Astrocyte (in vitro differentiated cells and primary cell): ENCODE measurements at regions not wholly inside any gene's neighbourhood (a gene's known extent, or its start where the extent isn't known, plus 50 kb on each side); places are given as distances from the start of the nearest gene placed in this dataset.

Source experiments
- DNase-seq: peaks from one replicate; pipeline ENCODE4 v3.0.0-alpha.2; 2010; ENCODE audit warnings: low read depth
- FAIRE-seq: peaks from 2 replicates; lab custom pipeline; 2011; peaks lifted over from hg19 to GRCh38; lab: Jason Lieb, UNC
- H2AFZ ChIP-seq: 2 replicates; pipeline ENCODE4 v1.6.0; 2012; ENCODE audit warnings: low read depth, low read length, inconsistent platforms
- H3K27ac ChIP-seq: 2 replicates; pipeline ENCODE4 v1.5.1; 2011; ENCODE audit warnings: low read depth, low read length, inconsistent platforms
- H3K27me3 ChIP-seq: 2 replicates; pipeline ENCODE4 v1.6.0; 2011; ENCODE audit warnings: low read length, inconsistent platforms; ENCODE audit not compliant: insufficient read depth
- H3K36me3 ChIP-seq: 2 replicates; pipeline ENCODE4 v1.5.1; 2011; ENCODE audit warnings: low read length, inconsistent platforms; ENCODE audit not compliant: insufficient read depth
- H3K4me1 ChIP-seq: 2 replicates; pipeline ENCODE4 v1.5.1; 2011; ENCODE audit warnings: low read length, inconsistent platforms; ENCODE audit not compliant: insufficient read depth
- H3K4me2 ChIP-seq: 2 replicates; pipeline ENCODE4 v1.6.0; 2012; ENCODE audit warnings: low read length, inconsistent platforms
- H3K4me3 ChIP-seq: 2 replicates; pipeline ENCODE4 v1.5.1; 2011; ENCODE audit warnings: low read depth, mild to moderate bottlenecking, low read length, inconsistent platforms; ENCODE audit not compliant: insufficient read depth
- H3K79me2 ChIP-seq: 2 replicates; pipeline ENCODE4 v1.6.0; 2012; ENCODE audit warnings: mild to moderate bottlenecking, low read length, inconsistent platforms; ENCODE audit not compliant: insufficient read depth
- H3K9ac ChIP-seq: 2 replicates; pipeline ENCODE4 v1.6.0; 2012; ENCODE audit warnings: mild to moderate bottlenecking, low read length, inconsistent platforms
- H3K9me3 ChIP-seq: 2 replicates; pipeline ENCODE4 v1.5.1; 2012; ENCODE audit warnings: low read depth, mild to moderate bottlenecking, low read length, inconsistent platforms; ENCODE audit not compliant: insufficient read depth
- H4K20me1 ChIP-seq: 2 replicates; pipeline ENCODE4 v1.6.0; 2012; ENCODE audit warnings: low read length, inconsistent platforms; ENCODE audit not compliant: insufficient read depth
- H3K27ac Mint-ChIP-seq: one replicate; pipeline ENCODE4 v1.8.0; 2021; ENCODE audit warnings: mild to moderate bottlenecking, mixed read lengths; ENCODE audit not compliant: unreplicated experiment
- H3K27me3 Mint-ChIP-seq: one replicate; pipeline ENCODE4 v1.8.0; 2021; ENCODE audit warnings: low read depth, mixed read lengths; ENCODE audit not compliant: unreplicated experiment
- H3K36me3 Mint-ChIP-seq: one replicate; pipeline ENCODE4 v1.8.0; 2021; ENCODE audit warnings: low read depth, mixed read lengths; ENCODE audit not compliant: unreplicated experiment
- H3K4me1 Mint-ChIP-seq: one replicate; pipeline ENCODE4 v1.8.0; 2021; ENCODE audit warnings: low read depth, mixed read lengths; ENCODE audit not compliant: unreplicated experiment
- H3K4me3 Mint-ChIP-seq: one replicate; pipeline ENCODE4 v1.8.0; 2021; ENCODE audit warnings: mild to moderate bottlenecking, moderate library complexity, mixed read lengths; ENCODE audit not compliant: unreplicated experiment
- H3K9me3 Mint-ChIP-seq: one replicate; pipeline ENCODE4 v1.8.0; 2021; ENCODE audit warnings: mild to moderate bottlenecking, mixed read lengths; ENCODE audit not compliant: unreplicated experiment
- CTCF ChIP-seq: IDR thresholded peaks from 2 replicates; pipeline ENCODE4 v1.5.1; 2011; ENCODE audit warnings: low read depth, mild to moderate bottlenecking, inconsistent platforms, low read length, moderate library complexity; ENCODE audit not compliant: insufficient read depth
- EZH2 ChIP-seq: IDR thresholded peaks from 2 replicates; pipeline ENCODE4 v1.6.1; 2012; ENCODE audit warnings: mild to moderate bottlenecking, low read length, inconsistent platforms; ENCODE audit not compliant: insufficient read depth

GRCh38 chr4:119804404-119804803 is 175.8 kb upstream of the PDE5A start:
- no peaks in the 10 kb centered on the region for H3K36me3 Mint-ChIP-seq
- H3K9me3 Mint-ChIP-seq: no peaks in the 10 kb centered on the region
- no peak overlapping the region for H3K4me2 ChIP-seq
- no peaks in the 10 kb centered on the region for H3K27me3 Mint-ChIP-seq
- peaks cover 2% of the 10 kb centered on the region for H3K27me3 ChIP-seq
- H2AFZ ChIP-seq: no peak overlapping the region
- no peak overlapping the region for H3K9ac ChIP-seq
- FAIRE-seq (no peak), DNase-seq (no peak)
- TF ChIP-seq CTCF (no peak), EZH2 (no peak)
- no peaks in the 10 kb centered on the region for H3K9me3 ChIP-seq
- H3K27ac Mint-ChIP-seq: no peak overlapping the region
- no peaks in the 10 kb centered on the region for H3K4me1 ChIP-seq
- H4K20me1 ChIP-seq: no peaks in the 10 kb centered on the region
- no peak overlapping the region for H3K4me3 ChIP-seq
- no peak overlapping the region for H3K4me3 Mint-ChIP-seq
- H3K27ac ChIP-seq: no peak overlapping the region
- no peaks in the 10 kb centered on the region for H3K36me3 ChIP-seq
- H3K4me1 Mint-ChIP-seq: no peaks in the 10 kb centered on the region
- H3K79me2 ChIP-seq: no peaks in the 10 kb centered on the region

GRCh38 chr4:119797238-119797894 is 168.8 kb upstream of the PDE5A start:
- Histone ChIP-seq H3K27ac (no peak overlapping the region), H4K20me1 (no peaks in the 10 kb centered on the region), H3K79me2 (no peaks in the 10 kb centered on the region), H3K9ac (no peak overlapping the region), H3K36me3 (no peaks in the 10 kb centered on the region), H3K4me3 (no peak overlapping the region), H3K27me3 (no peaks in the 10 kb centered on the region), H3K4me1 (no peaks in the 10 kb centered on the region), H3K4me2 (no peak overlapping the region), H2AFZ (no peak overlapping the region), H3K9me3 (no peaks in the 10 kb centered on the region)
- FAIRE-seq (no peak), DNase-seq (no peak)
- Mint-ChIP-seq H3K27me3 (no peaks in the 10 kb centered on the region), H3K4me3 (no peak overlapping the region), H3K9me3 (no peaks in the 10 kb centered on the region), H3K27ac (no peak overlapping the region), H3K36me3 (no peaks in the 10 kb centered on the region), H3K4me1 (no peaks in the 10 kb centered on the region)
- TF ChIP-seq CTCF (no peak), EZH2 (no peak)

GRCh38 chr4:119795986-119796578 is 167.5 kb upstream of the PDE5A start:
- H3K36me3 Mint-ChIP-seq: no peaks in the 10 kb centered on the region
- no peak for TF ChIP-seq CTCF
- TF ChIP-seq EZH2: no peak
- no peaks in the 10 kb centered on the region for H3K27me3 Mint-ChIP-seq

More at GRCh38 chr4:119795986-119796578, 167.5 kb upstream of the PDE5A start:
- Histone ChIP-seq H3K27me3 (no peaks in the 10 kb centered on the region), H2AFZ (no peak overlapping the region), H3K4me2 (no peak overlapping the region), H3K9me3 (no peaks in the 10 kb centered on the region), H3K36me3 (no peaks in the 10 kb centered on the region), H3K79me2 (no peaks in the 10 kb centered on the region), H3K9ac (no peak overlapping the region), H4K20me1 (no peaks in the 10 kb centered on the region), H3K27ac (no peak overlapping the region), H3K4me3 (no peak overlapping the region), H3K4me1 (no peaks in the 10 kb centered on the region)
- no peak overlapping the region for H3K4me3 Mint-ChIP-seq
- H3K4me1 Mint-ChIP-seq: no peaks in the 10 kb centered on the region
- FAIRE-seq (no peak), DNase-seq (no peak)
- H3K9me3 Mint-ChIP-seq: no peaks in the 10 kb centered on the region
- H3K27ac Mint-ChIP-seq: no peak overlapping the region
